H9 (cell line): ENCODE measurements at regions not wholly inside any gene's neighbourhood (a gene's known extent, or its start where the extent isn't known, plus 50 kb on each side); places are given as distances from the start of the nearest gene placed in this dataset.

Experiments
- DNase-seq: peaks from one replicate; pipeline ENCODE4 v3.0.0-alpha.2; 2017
- H2AFZ ChIP-seq: one replicate; pipeline ENCODE4 v1.6.1; 2013; ENCODE audit warnings: mild to moderate bottlenecking, low read length, control low read depth, moderate library complexity
- H2AK5ac ChIP-seq: 2 replicates; pipeline ENCODE4 v1.6.1; 2013; ENCODE audit warnings: low read length, control low read depth, mixed read lengths; ENCODE audit not compliant: insufficient read length
- H2BK120ac ChIP-seq: one replicate; pipeline ENCODE4 v1.6.1; 2013; ENCODE audit warnings: low read depth, mild to moderate bottlenecking, low read length, control low read depth, inconsistent platforms; ENCODE audit not compliant: poor library complexity, severe bottlenecking
- H2BK12ac ChIP-seq: 2 replicates; pipeline ENCODE4 v1.6.1; 2013; ENCODE audit warnings: low read length, control low read depth, mixed read lengths, low read depth; ENCODE audit not compliant: insufficient read length
- H2BK15ac ChIP-seq: 2 replicates; pipeline ENCODE4 v1.6.1; 2013; ENCODE audit warnings: low read depth, low read length, control low read depth
- H2BK20ac ChIP-seq: one replicate; pipeline ENCODE4 v1.6.1; 2013; ENCODE audit warnings: low read depth, mild to moderate bottlenecking, low read length, control low read depth, inconsistent platforms; ENCODE audit not compliant: poor library complexity, severe bottlenecking
- H2BK5ac ChIP-seq: 2 replicates; pipeline ENCODE4 v1.6.1; 2013; ENCODE audit warnings: low read length, control low read depth, mixed read lengths; ENCODE audit not compliant: insufficient read length
- H3K14ac ChIP-seq: 2 replicates; pipeline ENCODE4 v1.6.1; 2013; ENCODE audit warnings: low read length, control low read depth; ENCODE audit not compliant: insufficient read depth
- H3K18ac ChIP-seq: 2 replicates; pipeline ENCODE4 v1.6.1; 2013; ENCODE audit warnings: low read depth, mild to moderate bottlenecking, mixed read lengths, low read length, control low read depth; ENCODE audit not compliant: insufficient read length
- H3K23ac ChIP-seq: 2 replicates; pipeline ENCODE4 v1.6.1; 2013; ENCODE audit warnings: low read length, control low read depth, mixed read lengths, low read depth; ENCODE audit not compliant: insufficient read length
- H3K23me2 ChIP-seq: 2 replicates; pipeline ENCODE4 v1.6.1; 2013; ENCODE audit warnings: low read depth, mild to moderate bottlenecking, mixed read lengths, low read length, control low read depth; ENCODE audit not compliant: insufficient read length, poor library complexity, severe bottlenecking
- H3K27ac ChIP-seq: 2 replicates; pipeline ENCODE4 v1.5.1; 2013; ENCODE audit warnings: low read length, control low read depth, mixed read lengths, low read depth; ENCODE audit not compliant: insufficient read length
- H3K27me3 ChIP-seq: 2 replicates; pipeline ENCODE4 v1.6.1; 2013; ENCODE audit warnings: low read length, control low read depth, inconsistent platforms; ENCODE audit not compliant: insufficient read depth
- H3K4ac ChIP-seq: 2 replicates; pipeline ENCODE4 v1.6.1; 2013; ENCODE audit warnings: low read depth, mild to moderate bottlenecking, control low read depth, inconsistent platforms, low read length, moderate library complexity
- H3K4me1 ChIP-seq: 2 replicates; pipeline ENCODE4 v1.6.1; 2013; ENCODE audit warnings: low read length, control low read depth, inconsistent platforms; ENCODE audit not compliant: insufficient read depth
- H3K4me2 ChIP-seq: 2 replicates; pipeline ENCODE4 v1.6.1; 2013; ENCODE audit warnings: low read length, control low read depth, mixed read lengths; ENCODE audit not compliant: insufficient read length, insufficient read depth
- H3K56ac ChIP-seq: 2 replicates; pipeline ENCODE4 v1.6.1; 2013; ENCODE audit warnings: low read depth, mild to moderate bottlenecking, mixed read lengths, low read length, control low read depth; ENCODE audit not compliant: insufficient read length
- H3K79me1 ChIP-seq: 2 replicates; pipeline ENCODE4 v1.6.1; 2013; ENCODE audit warnings: low read depth, mild to moderate bottlenecking, moderate library complexity, low read length, control low read depth, inconsistent platforms; ENCODE audit not compliant: insufficient read depth, poor library complexity, severe bottlenecking
- H3K79me2 ChIP-seq: 2 replicates; pipeline ENCODE4 v1.6.1; 2013; ENCODE audit warnings: low read length, control low read depth, inconsistent platforms; ENCODE audit not compliant: insufficient read depth
- H3K9ac ChIP-seq: 2 replicates; pipeline ENCODE4 v1.6.1; 2013; ENCODE audit warnings: low read length, control low read depth, mixed read lengths; ENCODE audit not compliant: insufficient read length; ENCODE audit errors: extremely low read depth
- H3K9me3 ChIP-seq: one replicate; pipeline ENCODE4 v1.6.1; 2013; ENCODE audit warnings: low read depth, low read length, inconsistent platforms; ENCODE audit not compliant: control insufficient read depth
- H3T11ph ChIP-seq: one replicate; pipeline ENCODE4 v1.6.1; 2013; ENCODE audit warnings: mild to moderate bottlenecking, low read length, control low read depth, inconsistent platforms
- H4K20me1 ChIP-seq: one replicate; pipeline ENCODE4 v1.6.1; 2013; ENCODE audit not compliant: control insufficient read depth, insufficient read length, insufficient read depth
- H4K5ac ChIP-seq: 2 replicates; pipeline ENCODE4 v1.6.1; 2013; ENCODE audit warnings: low read depth, mild to moderate bottlenecking, mixed read lengths, low read length, control low read depth; ENCODE audit not compliant: insufficient read length
- H4K8ac ChIP-seq: replicated peaks from 2 replicates; pipeline ENCODE4 v1.6.1; 2013; ENCODE audit warnings: low read length, control low read depth, mixed read lengths, low read depth; ENCODE audit not compliant: insufficient read length
- H4K91ac ChIP-seq: 2 replicates; pipeline ENCODE4 v1.6.1; 2013; ENCODE audit warnings: low read depth, mild to moderate bottlenecking, moderate library complexity, mixed read lengths, low read length, control low read depth; ENCODE audit not compliant: insufficient read length
- H3K27ac Mint-ChIP-seq, 3 experiments: 2 replicates in 2 of 3; 3 replicates in 1 of 3; pipeline ENCODE4 v1.8.0; 2020 to 2021; ENCODE audit warnings: mixed read lengths in 3 of 3, mild to moderate bottlenecking in 1 of 3, moderate library complexity in 1 of 3
- H3K27me3 Mint-ChIP-seq: 2 replicates; pipeline ENCODE4 v1.8.0; 2021; ENCODE audit warnings: low read depth, mild to moderate bottlenecking, moderate library complexity, mixed read lengths
- H3K36me3 Mint-ChIP-seq, 3 experiments: 2 replicates in 2 of 3; 3 replicates in 1 of 3; pipeline ENCODE4 v1.8.0; 2020 to 2021; ENCODE audit warnings: low read depth in 3 of 3, mixed read lengths in 3 of 3; ENCODE audit not compliant: insufficient read depth in 1 of 3
- H3K4me1 Mint-ChIP-seq, 2 experiments: 2 replicates each; pipeline ENCODE4 v1.8.0; 2020; ENCODE audit warnings: mixed read lengths in 2 of 2
- H3K4me3 Mint-ChIP-seq, 2 experiments: 2 replicates in 1 of 2; 3 replicates in 1 of 2; pipeline ENCODE4 v1.8.0; 2020 to 2021; ENCODE audit warnings: mild to moderate bottlenecking in 2 of 2, mixed read lengths in 2 of 2, moderate library complexity in 1 of 2
- H3K9me3 Mint-ChIP-seq, 2 experiments: 2 replicates in 1 of 2; 3 replicates in 1 of 2; pipeline ENCODE4 v1.8.0; 2020; ENCODE audit warnings: mild to moderate bottlenecking in 2 of 2, mixed read lengths in 2 of 2, moderate library complexity in 1 of 2
- CTCF ChIP-seq: fragments of 200-600 bp; sonication (generic); conservative IDR thresholded peaks from 3 replicates; pipeline ENCODE4 v1.8.0; 2021; ENCODE audit warnings: antibody characterized with exemption, mild to moderate bottlenecking
- WGBS: extraction: QIAGEN DNeasy Blood & Tissue Kit; methylation state at CpG from one replicate; pipeline ENCODE4 v1.1.7; 2013; ENCODE audit warnings: missing lambda C conversion rate, low lambda C conversion rate, mixed read lengths; ENCODE audit not compliant: insufficient read length; ENCODE audit errors: extremely low coverage; 5-methylcytosine and 5-hydroxymethylcytosine counted together

- Histone ChIP-seq H3K23me2 (no peaks in the 10 kb centered on the region), H3K79me2 (no peaks in the 10 kb centered on the region), H2BK12ac (no peak overlapping the region), H3K27ac (no peak overlapping the region), H3K56ac (no peak overlapping the region), H3K79me1 (no peaks in the 10 kb centered on the region), H3K27me3 (no peaks in the 10 kb centered on the region), H4K20me1 (no peaks in the 10 kb centered on the region), H3K4me2 (no peak overlapping the region), H2BK15ac (no peak overlapping the region), H3K9me3 (no peaks in the 10 kb centered on the region), H3K23ac (no peak overlapping the region), H2BK120ac (no peak overlapping the region), H3K4ac (no peak overlapping the region), H2BK20ac (no peak overlapping the region), H3T11ph (no peak overlapping the region), H3K4me1 (peaks cover 8% of the 10 kb centered on the region; the same call in 1 of the 2 replicates), H3K18ac (no peak overlapping the region), H3K14ac (no peak overlapping the region), H3K9ac (no peak overlapping the region), H2AK5ac (no peak overlapping the region), H4K5ac (no peak overlapping the region), H4K8ac (no peak overlapping the region), H4K91ac (no peak overlapping the region), H2AFZ (no peak overlapping the region), H2BK5ac (no peak overlapping the region)
- no peak for TF ChIP-seq CTCF
- H3K27me3 Mint-ChIP-seq = no peaks in the 10 kb centered on the region; the same call in none of the 2 replicates
- H3K4me3 Mint-ChIP-seq = no peak overlapping the region
- peaks cover 6 to 8% of the 10 kb centered on the region in 2 experiments; a peak in 3 of 5 replicates for H3K9me3 Mint-ChIP-seq
- DNase-seq = no peak
- peaks cover 38 to 41% of the 10 kb centered on the region in 2 experiments for H3K4me1 Mint-ChIP-seq
- peaks cover 0 to 5% (median 0%) of the 10 kb centered on the region in 3 experiments; a peak in 3 of 7 replicates for H3K36me3 Mint-ChIP-seq
- no peak overlapping the region for H3K27ac Mint-ChIP-seq
- no CpG with 5 or more reads among the region's 5 CpGs for WGBS
These were observed 147.6 kb upstream of the HS3ST3A1 start for GRCh38 chr17:13749166-13749890.
